K562 (cell line): ENCODE measurements at regions not wholly inside any gene's neighbourhood (a gene's known extent, or its start where the extent isn't known, plus 50 kb on each side); places are given as distances from the start of the nearest gene placed in this dataset.
A peak's percentile ranks its signal among the peaks of the same experiment; 100 is the strongest.

Experiments used
- ATAC-seq: fragments of 200-7000 bp; cut with Tn5 transposase; 3 replicates; pipeline ENCODE4 v1.9.1; 2020; ENCODE audit warnings: moderate library complexity
- BruUV-seq: library from RNA; stranded (reverse); fragments of 400-500 nt; replicated peaks from 2 replicates; lab custom pipeline; 2021; lab: Mats Ljungman, UMichigan
- CTCF ChIA-PET: fragments of 300-600 bp; formaldehyde crosslinking; extraction: SDS; loops from one replicate; lab custom pipeline; 2021; ENCODE audit warnings: low intra/inter-chr PET ratio; lab: Yijun Ruan, JAX
- POLR2A ChIA-PET: fragments of 300-600, 350-650 bp; sonication (Branson Sonifier 250); formaldehyde crosslinking; extraction: SDS; loops from one replicate; lab custom pipeline; 2021; ENCODE audit warnings: antibody characterized with exemption, inconsistent platforms; lab: Yijun Ruan, JAX
- DNase-seq, 4 experiments: peaks; one replicate each; pipeline versions ENCODE4 v3.0.0 to v3.0.0-alpha.2; 2011 to 2018; ENCODE audit warnings: low spot score in 3 of 4, mixed read lengths in 3 of 4; ENCODE audit errors: extremely low read depth in 1 of 4
- FAIRE-seq: peaks from 2 replicates; lab custom pipeline; 2011; peaks lifted over from hg19 to GRCh38; lab: Jason Lieb, UNC
- H2AFZ ChIP-seq: 2 replicates; pipeline ENCODE4 v1.6.0; 2011; ENCODE audit warnings: low read depth, low read length, control low read depth, inconsistent platforms
- H3K27ac ChIP-seq: fragments of 200-600 bp; 3 replicates; pipeline ENCODE4 v1.8.0; 2011; ENCODE audit warnings: low read depth, mild to moderate bottlenecking, control low read depth, inconsistent platforms, low read length, moderate library complexity, mixed read lengths; ENCODE audit errors: extremely low read depth
- H3K27me3 ChIP-seq, 2 experiments: fragments of 300-600 bp in 1 of 2; 2 replicates in 1 of 2; 3 replicates in 1 of 2; pipeline versions ENCODE4 v1.6.0 to v1.8.0; 2011; ENCODE audit warnings: inconsistent platforms in 2 of 2, low read length in 2 of 2, mild to moderate bottlenecking in 1 of 2, mixed read lengths in 1 of 2, moderate library complexity in 1 of 2; ENCODE audit not compliant: control insufficient read depth in 2 of 2, insufficient read depth in 2 of 2
- H3K36me3 ChIP-seq: fragments of 300-600 bp; 3 replicates; pipeline ENCODE4 v1.8.0; 2011; ENCODE audit warnings: mild to moderate bottlenecking, low read length, inconsistent platforms; ENCODE audit not compliant: control insufficient read depth, insufficient read depth
- H3K4me1 ChIP-seq, 2 experiments: fragments of 200-600 bp in 1 of 2; replicated peaks in 1 of 2; 2 replicates in 1 of 2; 3 replicates in 1 of 2; pipeline versions ENCODE4 v1.5.1 to v1.8.0; 2011; ENCODE audit warnings: inconsistent platforms in 2 of 2, low read length in 2 of 2, mild to moderate bottlenecking in 1 of 2, mixed read lengths in 1 of 2, moderate library complexity in 1 of 2; ENCODE audit not compliant: control insufficient read depth in 2 of 2, insufficient read depth in 2 of 2
- H3K4me2 ChIP-seq: 2 replicates; pipeline ENCODE4 v1.6.1; 2011; ENCODE audit warnings: low read length, control low read depth, inconsistent platforms, mixed read lengths; ENCODE audit not compliant: insufficient read depth
- H3K4me3 ChIP-seq: fragments of 200-600 bp; sonication (generic), shearing (Covaris generic); 2 replicates; pipeline ENCODE4 v1.5.1; 2016; ENCODE audit warnings: control low read depth, inconsistent platforms
- H3K79me2 ChIP-seq: fragments of 200-600 bp; 3 replicates; pipeline ENCODE4 v1.8.0; 2011; ENCODE audit warnings: low read length, inconsistent platforms; ENCODE audit not compliant: control insufficient read depth, insufficient read depth
- H3K9ac ChIP-seq, 2 experiments: 2 replicates each; pipeline versions ENCODE4 v1.6.0 to v1.6.1; 2011; ENCODE audit warnings: low read depth in 2 of 2, low read length in 2 of 2, control low read depth in 1 of 2, inconsistent platforms in 1 of 2, mild to moderate bottlenecking in 1 of 2, mixed read lengths in 1 of 2; ENCODE audit not compliant: insufficient read depth in 1 of 2
- H3K9me1 ChIP-seq: one replicate; pipeline ENCODE4 v1.6.0; 2011; ENCODE audit warnings: inconsistent platforms, mild to moderate bottlenecking, low read length, moderate library complexity; ENCODE audit not compliant: control insufficient read depth, insufficient read depth
- H3K9me3 ChIP-seq: replicated peaks from 2 replicates; pipeline ENCODE4 v1.5.1; 2011; ENCODE audit warnings: low read depth, low read length, inconsistent platforms; ENCODE audit not compliant: control insufficient read depth, insufficient read depth
- H4K20me1 ChIP-seq: replicated peaks from 2 replicates; pipeline ENCODE4 v1.6.1; 2011; ENCODE audit warnings: low read length, inconsistent platforms, mixed read lengths; ENCODE audit not compliant: control insufficient read depth, insufficient read depth
- ATF6 ChIP-seq: sonication (generic); formaldehyde crosslinking; IDR thresholded peaks from 2 replicates; pipeline ENCODE4 v1.4.0; 2020; ENCODE audit warnings: mild to moderate bottlenecking, missing genetic modification reagents
- ESRRA ChIP-seq: fragments of 450-650 bp; IDR thresholded peaks from 2 replicates; pipeline ENCODE4 v1.6.1; 2014; ENCODE audit warnings: low read depth, mild to moderate bottlenecking, moderate library complexity, borderline replicate concordance
- MCM2 ChIP-seq: fragments of 450-650 bp; IDR thresholded peaks from 2 replicates; pipeline ENCODE4 v1.6.1; 2017; ENCODE audit warnings: low read depth, mild to moderate bottlenecking
- SMARCB1 ChIP-seq: IDR thresholded peaks from 2 replicates; pipeline ENCODE4 v1.6.1; 2011; ENCODE audit warnings: improper control_type of control experiment, low read depth; ENCODE audit not compliant: insufficient read length
- SREBF2 ChIP-seq: sonication (generic); formaldehyde crosslinking; IDR thresholded peaks from 2 replicates; pipeline ENCODE4 v1.4.0; 2020; ENCODE audit warnings: mild to moderate bottlenecking, missing genetic modification reagents
- SRSF3 ChIP-seq: fragments of 200-400 bp; formaldehyde crosslinking; IDR thresholded peaks from 2 replicates; pipeline ENCODE4 v1.6.1; 2016; ENCODE audit warnings: mild to moderate bottlenecking, low read length, moderate library complexity; ENCODE audit not compliant: insufficient read depth
- ZNF133 ChIP-seq: fragments of 250-450 bp; sonication (Bioruptor Pico); IDR thresholded peaks from 2 replicates; pipeline ENCODE4 v1.4.0; 2020; ENCODE audit warnings: mild to moderate bottlenecking
- ZNF24 ChIP-seq: fragments of 450-650 bp; IDR thresholded peaks from 2 replicates; pipeline ENCODE4 v1.6.1; 2016
- WGBS: fragments of 100-300 bp; shearing (Covaris generic); methylation state at CpG from one replicate; pipeline ENCODE4 v1.1.6; 2016; ENCODE audit warnings: low coverage, mixed read lengths; ENCODE audit not compliant: insufficient coverage; ENCODE audit errors: missing lambda C conversion rate; 5-methylcytosine and 5-hydroxymethylcytosine counted together
- in situ Hi-C: fragments of 300-500 bp; cut with MboI; formaldehyde crosslinking; loops from 4 replicates; pipeline ENCODE4 v1.15.0; 2018; ENCODE audit warnings: inconsistent platforms, mixed read lengths
- intact Hi-C: fragments of 100-400 bp; cut with micrococcal nuclease; formaldehyde crosslinking; loops from 2 replicates; pipeline ENCODE4 v1.14.2; 2022

- Histone ChIP-seq H3K79me2 (no peaks in the 10 kb centered on the region), H2AFZ (no peak overlapping the region), H3K4me3 (no peak overlapping the region), H3K9me1 (no peaks in the 10 kb centered on the region), H3K27me3 (peaks cover 66 to 93% of the 10 kb centered on the region in 2 experiments), H3K27ac (no peak overlapping the region), H3K4me2 (no peak overlapping the region), H3K4me1 (peaks cover 0 to 10% of the 10 kb centered on the region in 2 experiments; a peak in 4 of 5 replicates), H4K20me1 (0 out of 2 replicates have a peak, but pooled peaks cover 3% of the 10 kb centered on the region), H3K9ac (0 out of 4 replicates have a peak overlapping the region, but pooled peaks of 1 of the 2 experiments have one; percentile 23), H3K36me3 (no peaks in the 10 kb centered on the region), H3K9me3 (no peaks in the 10 kb centered on the region)
- BruUV-seq: no TSS peak
- TF ChIP-seq ZNF24 (no peak), SRSF3 (no peak), ESRRA (0 out of 2 replicates have a peak, but pooled peaks have one; percentile 25)
- ATAC-seq (no peak), FAIRE-seq (no peak), DNase-seq (no peak)
- POLR2A ChIA-PET: interaction anchor here (1.2 kb wide), 1 partner anchor 8 kb away, joined by 4 read pairs; no protein-coding TSS in a partner anchor
- 3% methylated on average over 24 of the region's 24 CpGs for WGBS
- in situ Hi-C loops (no loop called here), intact Hi-C loops (no loop called here)
- CTCF ChIA-PET: no interaction called here
Measured at GRCh38 chr21:41681939-41682718, 84.7 kb downstream of the RIPK4 start.

- Histone ChIP-seq H3K4me1 (peaks cover 0 to 10% of the 10 kb centered on the region in 2 experiments; a peak in 4 of 5 replicates), H4K20me1 (0 out of 2 replicates have a peak, but pooled peaks cover 3% of the 10 kb centered on the region), H3K79me2 (no peaks in the 10 kb centered on the region), H3K4me2 (no peak overlapping the region), H3K9me1 (no peaks in the 10 kb centered on the region), H3K27ac (no peak overlapping the region), H2AFZ (no peak overlapping the region), H3K9ac (no peak overlapping the region; a peak in 1 of 4 replicates), H3K36me3 (no peaks in the 10 kb centered on the region), H3K9me3 (no peaks in the 10 kb centered on the region), H3K4me3 (no peak overlapping the region), H3K27me3 (peaks cover 60 to 85% of the 10 kb centered on the region in 2 experiments)
- 10% methylated on average over 20 of the region's 20 CpGs for WGBS
- TF ChIP-seq ZNF133 (CRISPR knock-in tag) (no peak), SREBF2 (CRISPR knock-in tag) (no peak), MCM2 (no peak), ATF6 (CRISPR knock-in tag) (no peak), SMARCB1 (no peak)
- ATAC-seq: no peak
- in situ Hi-C loops (no loop called here), intact Hi-C loops (no loop called here)
- POLR2A ChIA-PET: no interaction called here
- BruUV-seq: no TSS peak
- CTCF ChIA-PET: no interaction called here
- DNase-seq: no peak
- FAIRE-seq: no peak
Measured at GRCh38 chr21:41681348-41681801, 85.5 kb downstream of the RIPK4 start.
